ENCODE measurements at regions not wholly inside any gene's neighbourhood (a gene's known extent, or its start where the extent isn't known, plus 50 kb on each side); places are given as distances from the start of the nearest gene placed in this dataset.

- no peak for TF ChIP-seq POLR2A (IDR thresholded peaks at IDR 0.05)
- TF ChIP-seq CTCF (IDR thresholded peaks at IDR 0.05 in 8 of 11, conservative IDR thresholded peaks at IDR 0.05 in 3 of 11) = no peak
- TF ChIP-seq POLR2AphosphoS5 (IDR thresholded peaks at IDR 0.05) = no peak
- no peak overlapping the region for H3K4me3 ChIP-seq
- H3K9me3 ChIP-seq = no peaks in the 10 kb centered on the region
- no peaks in the 10 kb centered on the region for H3K27me3 ChIP-seq (replicated peaks in 1 of 7)
- H3K36me3 ChIP-seq = no peaks in the 10 kb centered on the region
- no peak overlapping the region for H3K27ac ChIP-seq
- intact Hi-C loops (cut with DNase I; ENCODE audit: low total_unique reads) = no loop called here
- 64 to 77% (median 75%) methylated on average over 4 of the region's 4 CpGs for WGBS, 5 donors
- H3K4me1 ChIP-seq = peaks cover 0 to 7% (median 2%) of the 10 kb centered on the region in 6 donors
- no peak for DNase-seq
Observed at GRCh38 chr4:138400543-138400942, 158.4 kb upstream of the SLC7A11 start.

GRCh38 chr4:138400066-138400465 is 157.9 kb upstream of the SLC7A11 start:
- Histone ChIP-seq H3K4me3 (no peak overlapping the region), H3K9me3 (no peaks in the 10 kb centered on the region), H3K27me3 (replicated peaks in 1 of 7) (no peaks in the 10 kb centered on the region), H3K27ac (no peak overlapping the region), H3K36me3 (no peaks in the 10 kb centered on the region), H3K4me1 (peaks cover 0 to 2% (median 0%) of the 10 kb centered on the region in 6 donors)
- TF ChIP-seq POLR2AphosphoS5 (IDR thresholded peaks at IDR 0.05) (no peak), POLR2A (IDR thresholded peaks at IDR 0.05) (no peak), CTCF (IDR thresholded peaks at IDR 0.05 in 8 of 11, conservative IDR thresholded peaks at IDR 0.05 in 3 of 11) (no peak)
- intact Hi-C loops (cut with DNase I; ENCODE audit: low total_unique reads) = no loop called here
- no peak for DNase-seq

GRCh38 chr4:138399081-138399480 is 156.9 kb upstream of the SLC7A11 start:
- no peak for TF ChIP-seq POLR2A (IDR thresholded peaks at IDR 0.05)
- no peak for TF ChIP-seq POLR2AphosphoS5 (IDR thresholded peaks at IDR 0.05)
- no peak for TF ChIP-seq CTCF (IDR thresholded peaks at IDR 0.05 in 8 of 11, conservative IDR thresholded peaks at IDR 0.05 in 3 of 11)
- no peak overlapping the region for H3K27ac ChIP-seq
- intact Hi-C loops (cut with DNase I; ENCODE audit: low total_unique reads) = no loop called here
- no peaks in the 10 kb centered on the region for H3K9me3 ChIP-seq
- no peak for DNase-seq
- H3K4me3 ChIP-seq = no peak overlapping the region
- no peaks in the 10 kb centered on the region for H3K4me1 ChIP-seq
- H3K27me3 ChIP-seq (replicated peaks in 1 of 7) = no peaks in the 10 kb centered on the region
- H3K36me3 ChIP-seq = no peaks in the 10 kb centered on the region

GRCh38 chr4:138398322-138398721 is 156.2 kb upstream of the SLC7A11 start:
- Histone ChIP-seq H3K4me3 (no peak overlapping the region), H3K36me3 (no peaks in the 10 kb centered on the region), H3K27ac (no peak overlapping the region), H3K27me3 (replicated peaks in 1 of 7) (no peaks in the 10 kb centered on the region), H3K4me1 (no peaks in the 10 kb centered on the region), H3K9me3 (no peaks in the 10 kb centered on the region)
- intact Hi-C loops (cut with DNase I; ENCODE audit: low total_unique reads) = no loop called here
- TF ChIP-seq CTCF (IDR thresholded peaks at IDR 0.05 in 8 of 11, conservative IDR thresholded peaks at IDR 0.05 in 3 of 11) (no peak), POLR2AphosphoS5 (IDR thresholded peaks at IDR 0.05) (no peak), POLR2A (IDR thresholded peaks at IDR 0.05) (no peak)
- DNase-seq = no peak
